ENCODE measurements at regions not wholly inside any gene's neighbourhood (a gene's known extent, or its start where the extent isn't known, plus 50 kb on each side); places are given as distances from the start of the nearest gene placed in this dataset.

- TF ChIP-seq CTCF (IDR thresholded peaks at IDR 0.05) (no peak), POLR2A (IDR thresholded peaks at IDR 0.05) (no peak)
Observed at GRCh38 chr4:71222661-71223060, 116.2 kb upstream of the SLC4A4 start.
